ENCODE measurements at regions not wholly inside any gene's neighbourhood (a gene's known extent, or its start where the extent isn't known, plus 50 kb on each side); places are given as distances from the start of the nearest gene placed in this dataset.

DNA sequence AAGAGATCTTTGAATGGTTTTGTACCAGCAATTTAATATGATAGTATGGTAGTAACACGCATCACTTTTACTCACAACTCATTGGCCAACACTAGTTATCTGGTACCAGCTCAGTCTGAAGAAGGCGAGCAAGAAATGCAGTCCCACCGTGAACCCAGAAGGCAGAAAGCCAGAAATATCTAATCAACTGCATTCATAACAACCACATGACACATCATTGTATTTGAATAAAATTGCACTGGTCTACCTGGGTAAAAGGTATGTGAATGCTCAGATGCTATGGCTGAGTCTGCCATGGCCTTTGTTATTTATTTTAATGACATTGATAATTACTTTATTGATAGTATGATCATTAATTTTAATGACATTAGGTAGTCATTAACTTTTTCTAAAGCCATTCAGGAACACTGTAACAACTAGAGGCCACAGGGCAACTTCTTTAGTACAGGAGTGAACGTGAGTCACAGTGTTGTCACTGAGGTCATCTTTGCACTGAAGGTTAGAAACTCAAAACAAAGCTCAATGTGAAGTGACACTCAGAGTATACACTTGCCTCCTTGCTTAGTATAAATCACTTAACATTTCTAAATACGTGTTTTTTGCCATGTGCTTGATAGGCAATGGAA is 475.6 kb upstream of the TNP1 start:
- Histone ChIP-seq H3K27ac (ENCODE audit: control insufficient read depth, insufficient read depth, low read length) (no peak overlapping the region), H3K27me3 (ENCODE audit: control insufficient read depth, extremely low read depth, insufficient read depth, low read length) (no peaks in the 10 kb centered on the region), H3K9me1 (ENCODE audit: control insufficient read depth, extremely low read depth, insufficient read depth, low read length) (no peaks in the 10 kb centered on the region), H4K20me1 (ENCODE audit: control insufficient read depth, extremely low read depth, insufficient read depth, low read length) (no peaks in the 10 kb centered on the region), H3K4me1 (ENCODE audit: control insufficient read depth, extremely low read depth, insufficient read depth, low read length) (peaks cover 14% of the 10 kb centered on the region), H2AFZ (ENCODE audit: control insufficient read depth, low read length) (no peak overlapping the region), H3K4me3 (ENCODE audit: control insufficient read depth in 2 of 3, extremely low read depth in 1 of 3, insufficient read depth in 2 of 3, low read depth in 1 of 3, low read length in 3 of 3) (no peak overlapping the region), H3K79me2 (ENCODE audit: control insufficient read depth, insufficient read depth, low read length) (no peaks in the 10 kb centered on the region), H3K4me2 (ENCODE audit: control insufficient read depth, extremely low read depth, insufficient read depth, low read depth, low read length) (no peak overlapping the region), H3K9ac (ENCODE audit: control insufficient read depth, extremely low read depth, insufficient read depth, low read length) (no peak overlapping the region), H3K9me3 (ENCODE audit: control insufficient read depth, low read depth, low read length) (no peaks in the 10 kb centered on the region), H3K36me3 (ENCODE audit: control insufficient read depth in 2 of 2, extremely low read depth in 1 of 2, insufficient read depth in 2 of 2, low read length in 2 of 2) (no peaks in the 10 kb centered on the region)
- no peak for DNase-seq (ENCODE audit: low read depth, low spot score)
- TF ChIP-seq, protein P1, sequence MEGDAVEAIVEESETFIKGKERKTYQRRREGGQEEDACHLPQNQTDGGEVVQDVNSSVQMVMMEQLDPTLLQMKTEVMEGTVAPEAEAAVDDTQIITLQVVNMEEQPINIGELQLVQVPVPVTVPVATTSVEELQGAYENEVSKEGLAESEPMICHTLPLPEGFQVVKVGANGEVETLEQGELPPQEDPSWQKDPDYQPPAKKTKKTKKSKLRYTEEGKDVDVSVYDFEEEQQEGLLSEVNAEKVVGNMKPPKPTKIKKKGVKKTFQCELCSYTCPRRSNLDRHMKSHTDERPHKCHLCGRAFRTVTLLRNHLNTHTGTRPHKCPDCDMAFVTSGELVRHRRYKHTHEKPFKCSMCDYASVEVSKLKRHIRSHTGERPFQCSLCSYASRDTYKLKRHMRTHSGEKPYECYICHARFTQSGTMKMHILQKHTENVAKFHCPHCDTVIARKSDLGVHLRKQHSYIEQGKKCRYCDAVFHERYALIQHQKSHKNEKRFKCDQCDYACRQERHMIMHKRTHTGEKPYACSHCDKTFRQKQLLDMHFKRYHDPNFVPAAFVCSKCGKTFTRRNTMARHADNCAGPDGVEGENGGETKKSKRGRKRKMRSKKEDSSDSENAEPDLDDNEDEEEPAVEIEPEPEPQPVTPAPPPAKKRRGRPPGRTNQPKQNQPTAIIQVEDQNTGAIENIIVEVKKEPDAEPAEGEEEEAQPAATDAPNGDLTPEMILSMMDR (optimal IDR thresholded peaks at IDR 0.05 in 1 of 3, IDR thresholded peaks at IDR 0.05 in 1 of 3, conservative IDR thresholded peaks at IDR 0.05 in 1 of 3; ENCODE audit: extremely low read depth in 1 of 3, insufficient read depth in 2 of 3, low read length in 3 of 3) = no peak
- TF ChIP-seq EZH2 (IDR thresholded peaks at IDR 0.05; ENCODE audit: low read length) = no peak
- dilution Hi-C loops (cut with MboI; ENCODE audit: extremely low pct_ligation_motif_present, low sequenced_read_pairs) = no loop called here
- FAIRE-seq = no peak

- H2AFZ ChIP-seq (ENCODE audit: control insufficient read depth, low read length) = no peak overlapping the region
- H3K4me2 ChIP-seq (ENCODE audit: control insufficient read depth, extremely low read depth, insufficient read depth, low read depth, low read length) = no peak overlapping the region
- TF ChIP-seq EZH2 (IDR thresholded peaks at IDR 0.05; ENCODE audit: low read length) = no peak
- TF ChIP-seq, protein P1 (optimal IDR thresholded peaks at IDR 0.05 in 1 of 3, IDR thresholded peaks at IDR 0.05 in 1 of 3, conservative IDR thresholded peaks at IDR 0.05 in 1 of 3; ENCODE audit: extremely low read depth in 1 of 3, insufficient read depth in 2 of 3, low read length in 3 of 3) = no peak
- no peaks in the 10 kb centered on the region for H3K36me3 ChIP-seq (ENCODE audit: control insufficient read depth in 2 of 2, extremely low read depth in 1 of 2, insufficient read depth in 2 of 2, low read length in 2 of 2)
- FAIRE-seq (no peak), DNase-seq (ENCODE audit: low read depth, low spot score) (no peak)
- no peak overlapping the region for H3K9ac ChIP-seq (ENCODE audit: control insufficient read depth, extremely low read depth, insufficient read depth, low read length)
- no peak overlapping the region for H3K27ac ChIP-seq (ENCODE audit: control insufficient read depth, insufficient read depth, low read length)
- H4K20me1 ChIP-seq (ENCODE audit: control insufficient read depth, extremely low read depth, insufficient read depth, low read length) = no peaks in the 10 kb centered on the region
- H3K4me3 ChIP-seq (ENCODE audit: control insufficient read depth in 2 of 3, extremely low read depth in 1 of 3, insufficient read depth in 2 of 3, low read depth in 1 of 3, low read length in 3 of 3) = no peak overlapping the region
- H3K27me3 ChIP-seq (ENCODE audit: control insufficient read depth, extremely low read depth, insufficient read depth, low read length) = no peaks in the 10 kb centered on the region
- no peaks in the 10 kb centered on the region for H3K9me3 ChIP-seq (ENCODE audit: control insufficient read depth, low read depth, low read length)
- dilution Hi-C loops (cut with MboI; ENCODE audit: extremely low pct_ligation_motif_present, low sequenced_read_pairs) = no loop called here
- peaks cover 14% of the 10 kb centered on the region for H3K4me1 ChIP-seq (ENCODE audit: control insufficient read depth, extremely low read depth, insufficient read depth, low read length)
- H3K79me2 ChIP-seq (ENCODE audit: control insufficient read depth, insufficient read depth, low read length) = no peaks in the 10 kb centered on the region
- H3K9me1 ChIP-seq (ENCODE audit: control insufficient read depth, extremely low read depth, insufficient read depth, low read length) = no peaks in the 10 kb centered on the region
Measured at GRCh38 chr2:217334561-217334960, 474.7 kb upstream of the TNP1 start.

Measured in keratinocyte (primary cell).